Brain microvascular endothelial cell (primary cell): ENCODE measurements at regions not wholly inside any gene's neighbourhood (a gene's known extent, or its start where the extent isn't known, plus 50 kb on each side); places are given as distances from the start of the nearest gene placed in this dataset.
A peak's percentile ranks its signal among the peaks of the same experiment; 100 is the strongest.

Experiments
- DNase-seq: peaks from one replicate; pipeline ENCODE4 v3.0.0-alpha.2; 2020
- H3K27ac ChIP-seq: fragments of 250-450 bp; sonication (Bioruptor Pico); 2 replicates; pipeline ENCODE4 v1.5.1; 2020; ENCODE audit warnings: mild to moderate bottlenecking, moderate library complexity
- H3K27me3 ChIP-seq: fragments of 250-450 bp; sonication (Bioruptor Pico); replicated peaks from 2 replicates; pipeline ENCODE4 v1.5.1; 2020; ENCODE audit warnings: mild to moderate bottlenecking
- H3K36me3 ChIP-seq: fragments of 250-450 bp; sonication (Bioruptor Pico); replicated peaks from 2 replicates; pipeline ENCODE4 v1.5.1; 2020; ENCODE audit warnings: mild to moderate bottlenecking
- H3K4me3 ChIP-seq: 2 replicates; pipeline ENCODE4 v1.5.1; 2011; ENCODE audit warnings: low read depth, mild to moderate bottlenecking, control low read depth, low read length, moderate library complexity
- in situ Hi-C: cut with HindIII; loops from 2 replicates; pipeline ENCODE4 v1.10.0; 2017; ENCODE audit warnings: low sequenced_read_pairs, low pct_ligation_motif_present
- TF ChIP-seq, protein P1 (sequence below): IDR thresholded peaks from 2 replicates; pipeline ENCODE4 v1.5.1; 2011; ENCODE audit warnings: low read depth, mild to moderate bottlenecking, moderate library complexity, low read length, control low read depth, inconsistent platforms; ENCODE audit errors: missing control alignments

DNA sequence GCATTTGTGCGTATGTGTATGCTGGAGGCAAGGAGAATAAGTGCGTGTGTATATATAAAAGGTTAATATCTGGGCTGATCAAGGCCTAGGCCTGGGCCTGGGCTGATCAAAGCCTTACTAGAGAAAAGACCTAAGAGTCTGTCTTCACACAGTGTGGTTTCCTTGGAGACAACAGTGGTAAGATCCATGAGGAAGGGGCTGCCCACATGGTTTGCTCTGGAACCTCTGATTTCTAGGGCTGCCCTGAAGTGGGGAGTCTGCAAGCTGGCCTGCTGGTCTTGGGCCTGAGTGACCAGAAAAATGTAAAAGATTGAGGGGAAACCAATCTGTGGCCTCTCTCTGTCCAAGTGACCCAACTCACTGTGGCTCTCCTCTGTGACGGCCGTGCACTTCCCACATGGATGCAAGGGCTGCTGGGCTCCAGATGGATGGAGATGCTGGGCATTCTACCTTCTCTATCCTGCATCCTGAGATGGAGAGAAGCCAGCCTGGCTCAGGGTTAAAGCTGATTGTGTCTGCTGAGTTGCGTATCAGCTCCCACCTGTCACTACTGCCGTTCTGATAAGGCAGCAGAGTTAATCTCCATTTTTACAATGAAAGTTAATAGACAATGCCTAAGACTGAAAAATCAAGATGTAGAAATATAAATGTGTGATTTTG is 90.3 kb upstream of the NXT1 start:
- in situ Hi-C loops: no loop called here
- TF ChIP-seq, protein P1, sequence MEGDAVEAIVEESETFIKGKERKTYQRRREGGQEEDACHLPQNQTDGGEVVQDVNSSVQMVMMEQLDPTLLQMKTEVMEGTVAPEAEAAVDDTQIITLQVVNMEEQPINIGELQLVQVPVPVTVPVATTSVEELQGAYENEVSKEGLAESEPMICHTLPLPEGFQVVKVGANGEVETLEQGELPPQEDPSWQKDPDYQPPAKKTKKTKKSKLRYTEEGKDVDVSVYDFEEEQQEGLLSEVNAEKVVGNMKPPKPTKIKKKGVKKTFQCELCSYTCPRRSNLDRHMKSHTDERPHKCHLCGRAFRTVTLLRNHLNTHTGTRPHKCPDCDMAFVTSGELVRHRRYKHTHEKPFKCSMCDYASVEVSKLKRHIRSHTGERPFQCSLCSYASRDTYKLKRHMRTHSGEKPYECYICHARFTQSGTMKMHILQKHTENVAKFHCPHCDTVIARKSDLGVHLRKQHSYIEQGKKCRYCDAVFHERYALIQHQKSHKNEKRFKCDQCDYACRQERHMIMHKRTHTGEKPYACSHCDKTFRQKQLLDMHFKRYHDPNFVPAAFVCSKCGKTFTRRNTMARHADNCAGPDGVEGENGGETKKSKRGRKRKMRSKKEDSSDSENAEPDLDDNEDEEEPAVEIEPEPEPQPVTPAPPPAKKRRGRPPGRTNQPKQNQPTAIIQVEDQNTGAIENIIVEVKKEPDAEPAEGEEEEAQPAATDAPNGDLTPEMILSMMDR: no peak
- no peaks in the 10 kb centered on the region for H3K36me3 ChIP-seq
- no peak overlapping the region for H3K4me3 ChIP-seq
- H3K27me3 ChIP-seq: no peaks in the 10 kb centered on the region
- no peak overlapping the region for H3K27ac ChIP-seq
- no peak for DNase-seq

DNA sequence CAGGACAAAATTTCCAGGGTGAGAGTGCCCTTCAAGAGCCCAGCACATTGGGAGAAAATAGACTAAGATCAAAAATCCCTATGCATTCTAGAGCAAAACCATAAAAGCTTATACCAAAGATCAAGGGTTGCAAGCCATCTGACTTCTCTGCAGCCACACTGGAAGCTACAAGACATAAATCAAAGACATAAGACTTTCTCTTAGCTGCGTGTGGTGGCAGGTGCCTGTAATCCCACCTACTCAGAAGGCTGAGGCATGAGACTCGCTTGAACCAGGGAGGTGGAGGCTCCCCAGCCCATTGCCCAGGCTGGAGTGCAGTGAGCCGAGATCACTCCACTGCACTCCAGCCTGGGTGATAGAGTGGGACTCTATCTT is 91.9 kb upstream of the NXT1 start:
- peak overlapping the region; percentile 90 for H3K27ac ChIP-seq
- TF ChIP-seq, protein P1: no peak
- H3K36me3 ChIP-seq: no peaks in the 10 kb centered on the region
- no peak for DNase-seq
- no peak overlapping the region for H3K4me3 ChIP-seq
- in situ Hi-C loops: no loop called here
- H3K27me3 ChIP-seq: no peaks in the 10 kb centered on the region

DNA sequence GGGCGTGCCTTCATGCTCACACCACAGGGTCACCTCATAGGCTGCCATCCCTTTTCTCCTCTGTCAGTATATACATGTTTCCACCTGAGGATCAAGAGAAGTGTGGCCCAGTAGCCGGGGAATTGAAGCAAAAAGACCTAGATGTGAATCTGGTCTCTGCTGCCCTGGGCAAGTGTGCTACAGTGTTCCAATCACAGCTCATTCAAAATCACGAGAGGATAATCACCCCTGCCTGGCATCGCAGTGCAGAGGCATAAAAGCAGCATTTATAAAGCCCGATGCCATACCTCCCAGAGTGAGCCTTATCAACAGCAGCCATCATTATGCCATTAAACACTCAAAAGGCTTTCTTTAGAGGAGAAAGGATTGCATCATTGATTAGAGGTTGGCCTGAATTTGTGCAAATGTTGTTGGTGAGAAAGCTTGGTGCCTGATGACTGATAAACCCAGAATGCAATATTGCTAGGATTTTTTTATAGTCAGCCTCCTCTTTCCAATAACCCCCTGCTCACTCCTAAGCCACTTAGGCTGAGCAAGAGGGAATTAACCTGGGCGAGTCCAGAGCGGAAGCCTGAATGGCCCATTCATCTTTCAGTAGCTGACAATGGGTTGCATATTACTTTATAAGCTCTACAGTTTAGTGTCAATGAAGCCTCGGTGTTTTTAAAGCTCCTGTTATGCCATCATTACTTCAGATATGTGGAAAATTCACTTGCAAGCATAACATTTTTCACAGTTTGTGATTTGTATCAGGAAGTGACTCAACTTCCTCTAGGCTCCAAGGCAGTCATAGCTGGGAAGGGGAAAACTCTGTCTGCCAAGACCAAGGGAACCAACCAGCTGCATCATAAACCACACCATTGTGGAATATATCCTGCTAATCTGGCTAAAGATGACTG is 92.5 kb upstream of the NXT1 start:
- TF ChIP-seq, protein P1: no peak
- no peaks in the 10 kb centered on the region for H3K27me3 ChIP-seq
- peak; percentile 90 for DNase-seq
- H3K27ac ChIP-seq: peak overlapping the region; percentile 90
- H3K4me3 ChIP-seq: no peak overlapping the region
- in situ Hi-C loops: no loop called here
- H3K36me3 ChIP-seq: no peaks in the 10 kb centered on the region

- H3K27ac ChIP-seq: peak overlapping the region; percentile 90
- H3K36me3 ChIP-seq: no peaks in the 10 kb centered on the region
- in situ Hi-C loops: no loop called here
- TF ChIP-seq, protein P1: no peak
- H3K27me3 ChIP-seq: no peaks in the 10 kb centered on the region
- H3K4me3 ChIP-seq: no peak overlapping the region
- no peak for DNase-seq
Measured at GRCh38 chr20:23257106-23257761, 93.4 kb upstream of the NXT1 start.

DNA sequence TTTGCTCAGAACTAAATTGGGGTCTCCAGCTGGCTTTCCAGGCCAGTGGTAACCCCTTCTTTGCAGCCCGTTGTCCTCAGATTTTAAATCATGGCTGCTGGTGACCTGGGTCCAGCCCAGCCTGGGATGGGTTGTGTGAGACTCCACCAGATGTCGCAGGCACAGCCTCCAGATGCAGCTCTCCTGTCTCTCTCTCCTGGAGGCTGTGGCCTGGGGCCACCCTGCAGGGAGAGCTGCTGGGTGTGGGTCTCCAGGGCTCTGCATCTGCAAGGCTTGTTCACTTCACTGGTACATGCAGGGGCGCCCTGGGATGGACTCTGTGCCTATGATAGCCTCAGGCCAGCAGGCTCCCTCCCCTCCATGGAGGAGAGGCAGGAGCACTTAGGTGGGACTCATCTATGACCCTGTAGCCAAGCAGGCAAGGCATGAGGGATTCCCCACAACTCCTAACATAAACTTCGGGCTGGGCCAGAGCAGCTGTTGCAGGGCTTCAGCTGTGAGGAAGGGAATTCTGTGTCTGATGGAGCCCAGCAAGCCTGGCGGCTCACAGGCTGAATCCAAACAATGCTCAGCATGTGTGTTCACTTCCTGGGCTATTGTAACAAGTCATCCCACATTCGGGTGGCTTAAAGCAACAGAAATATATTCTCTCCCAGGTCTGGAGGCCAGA is 94.7 kb upstream of the NXT1 start:
- peak overlapping the region; percentile 46 for H3K27ac ChIP-seq
- TF ChIP-seq, protein P1: no peak
- in situ Hi-C loops: no loop called here
- DNase-seq: no peak
- H3K36me3 ChIP-seq: no peaks in the 10 kb centered on the region
- H3K4me3 ChIP-seq: no peak overlapping the region
- no peaks in the 10 kb centered on the region for H3K27me3 ChIP-seq
